ENCODE measurements at regions not wholly inside any gene's neighbourhood (a gene's known extent, or its start where the extent isn't known, plus 50 kb on each side); places are given as distances from the start of the nearest gene placed in this dataset.
"Not testable (repeated sequence)": the region's sequence is repeated elsewhere in the genome, so short reads cannot be mapped to it uniquely, and the experiment has no call there.

GRCh38 chr12:34607520-34608195, 585.4 kb downstream of the ALG10 start:
- no peak for DNase-seq

- not testable (repeated sequence) for DNase-seq
Measured at GRCh38 chr12:34613988-34614387, 591.7 kb downstream of the ALG10 start.

- DNase-seq = peak; percentile 21 to 37
Measured at GRCh38 chr12:34625116-34625515, 602.8 kb downstream of the ALG10 start.

- no peak for DNase-seq
Measured at GRCh38 chr12:34626363-34627157, 604.3 kb downstream of the ALG10 start.

Data from NCI-H524 (cell line).